ENCODE measurements at regions not wholly inside any gene's neighbourhood (a gene's known extent, or its start where the extent isn't known, plus 50 kb on each side); places are given as distances from the start of the nearest gene placed in this dataset.
A peak's percentile ranks its signal among the peaks of the same experiment; 100 is the strongest.

- no peak for DNase-seq
Observed at GRCh38 chr6:14903176-14904038, 342.5 kb upstream of the JARID2 start.

GRCh38 chr6:14905201-14905600, 340.7 kb upstream of the JARID2 start:
- no peak for DNase-seq

GRCh38 chr6:14906621-14907020, 339.2 kb upstream of the JARID2 start:
- no peak for DNase-seq

- DNase-seq: peak; percentile 23
Observed at GRCh38 chr6:14910692-14911547, 334.9 kb upstream of the JARID2 start.

- no peak for DNase-seq
Observed at GRCh38 chr6:14912226-14912625, 333.6 kb upstream of the JARID2 start.

- no peak for DNase-seq
Observed at GRCh38 chr6:14912706-14913105, 333.2 kb upstream of the JARID2 start.

- DNase-seq: no peak
Observed at GRCh38 chr6:14913931-14914330, 331.9 kb upstream of the JARID2 start.

- no peak for DNase-seq
Observed at GRCh38 chr6:14915888-14916832, 329.7 kb upstream of the JARID2 start.

GRCh38 chr6:14917109-14917910, 328.6 kb upstream of the JARID2 start:
- DNase-seq: peak; percentile 50

- DNase-seq: no peak
Observed at GRCh38 chr6:14918200-14918907, 327.5 kb upstream of the JARID2 start.

- no peak for DNase-seq
Observed at GRCh38 chr6:14919038-14919670, 326.7 kb upstream of the JARID2 start.

- DNase-seq: no peak
Observed at GRCh38 chr6:14920276-14920675, 325.6 kb upstream of the JARID2 start.

- no peak for DNase-seq
Observed at GRCh38 chr6:14921170-14921569, 324.7 kb upstream of the JARID2 start.

GRCh38 chr6:14921878-14922671, 323.8 kb upstream of the JARID2 start:
- no peak for DNase-seq

- no peak for DNase-seq
Observed at GRCh38 chr6:14922706-14923460, 323.0 kb upstream of the JARID2 start.

- DNase-seq: no peak
Observed at GRCh38 chr6:14924126-14925024, 321.5 kb upstream of the JARID2 start.

GRCh38 chr6:14925025-14925698, 320.7 kb upstream of the JARID2 start:
- DNase-seq: no peak

GRCh38 chr6:14925699-14926026, 320.2 kb upstream of the JARID2 start:
- DNase-seq: no peak

Data from EL (cell line).